Breast epithelium (tissue), 4 donors: ENCODE measurements at regions not wholly inside any gene's neighbourhood (a gene's known extent, or its start where the extent isn't known, plus 50 kb on each side); places are given as distances from the start of the nearest gene placed in this dataset.

Experiments
- DNase-seq, 2 donors: peaks; one replicate each; pipeline ENCODE4 v3.0.0-alpha.2; 2019; ENCODE audit warnings: low spot score in 2 of 2
- H3K27ac ChIP-seq, 2 donors: fragments of 200-600 bp; sonication (generic) in 1 of 2; one replicate each; pipeline ENCODE4 v1.5.1; 2016 to 2019; ENCODE audit warnings: mild to moderate bottlenecking in 1 of 2
- H3K27me3 ChIP-seq, 2 donors: fragments of 200-600 bp; sonication (generic) in 1 of 2; one replicate each; pipeline versions ENCODE4 v1.5.1 to v1.6.0; 2017 to 2019; ENCODE audit warnings: control low read depth in 1 of 2, mild to moderate bottlenecking in 1 of 2
- H3K36me3 ChIP-seq: fragments of 200-600 bp; one replicate; pipeline ENCODE4 v1.5.1; 2019
- H3K4me1 ChIP-seq, 2 donors: fragments of 200-600 bp; sonication (generic); one replicate each; pipeline ENCODE4 v1.5.1; 2016 to 2019; ENCODE audit warnings: control low read depth in 1 of 2
- H3K4me3 ChIP-seq, 3 donors: fragments of 200-600 bp; sonication (generic); 1 replicate in 2 of 3; 2 replicates in 1 of 3; pipeline ENCODE4 v1.5.1; 2016 to 2019; ENCODE audit warnings: mild to moderate bottlenecking in 3 of 3, moderate library complexity in 2 of 3
- H3K9me3 ChIP-seq, 2 donors: fragments of 200-600 bp; sonication (generic) in 1 of 2; one replicate each; pipeline ENCODE4 v1.5.1; 2016 to 2019; ENCODE audit warnings: control low read depth in 1 of 2
- CTCF ChIP-seq, 3 donors: fragments of 450-650 bp; IDR thresholded peaks; one replicate each; pipeline ENCODE4 v1.5.1; 2016 to 2017; ENCODE audit warnings: antibody characterized with exemption in 3 of 3, mild to moderate bottlenecking in 3 of 3, moderate library complexity in 3 of 3
- POLR2A ChIP-seq: fragments of 450-650 bp; IDR thresholded peaks from one replicate; pipeline ENCODE4 v1.6.1; 2016; ENCODE audit warnings: antibody characterized with exemption, mild to moderate bottlenecking, moderate library complexity
- POLR2AphosphoS5 ChIP-seq, 3 donors: sonication (generic); formaldehyde crosslinking; IDR thresholded peaks; one replicate each; pipeline ENCODE4 v1.6.1; 2017; ENCODE audit warnings: antibody characterized with exemption in 3 of 3
- intact Hi-C: fragments of 100-400 bp; cut with DNase I; formaldehyde crosslinking; loops from one replicate; pipeline ENCODE4 v1.15.1; 2023; ENCODE audit warnings: low total_unique reads

- Histone ChIP-seq H3K4me1 (no peaks in the 10 kb centered on the region), H3K27me3 (no peaks in the 10 kb centered on the region), H3K27ac (no peak overlapping the region), H3K4me3 (no peak overlapping the region), H3K36me3 (no peaks in the 10 kb centered on the region), H3K9me3 (peaks cover 3 to 4% of the 10 kb centered on the region in 2 donors)
- DNase-seq: no peak
- intact Hi-C loops: no loop called here
- no peak for TF ChIP-seq CTCF (IDR thresholded peaks at IDR 0.05)
- TF ChIP-seq POLR2A: no peak
- no peak for TF ChIP-seq POLR2AphosphoS5 (IDR thresholded peaks at IDR 0.05)
Measured at GRCh38 chr18:28468901-28469300, 292.0 kb upstream of the CDH2 start.

- DNase-seq: no peak
- Histone ChIP-seq H3K27ac (no peak overlapping the region), H3K9me3 (no peaks in the 10 kb centered on the region), H3K27me3 (no peaks in the 10 kb centered on the region), H3K4me1 (no peaks in the 10 kb centered on the region), H3K36me3 (no peaks in the 10 kb centered on the region), H3K4me3 (no peak overlapping the region)
- intact Hi-C loops: no loop called here
- TF ChIP-seq POLR2AphosphoS5 (IDR thresholded peaks at IDR 0.05) (no peak), POLR2A (no peak), CTCF (IDR thresholded peaks at IDR 0.05) (no peak)
Measured at GRCh38 chr18:28466204-28466603, 289.3 kb upstream of the CDH2 start.

DNA sequence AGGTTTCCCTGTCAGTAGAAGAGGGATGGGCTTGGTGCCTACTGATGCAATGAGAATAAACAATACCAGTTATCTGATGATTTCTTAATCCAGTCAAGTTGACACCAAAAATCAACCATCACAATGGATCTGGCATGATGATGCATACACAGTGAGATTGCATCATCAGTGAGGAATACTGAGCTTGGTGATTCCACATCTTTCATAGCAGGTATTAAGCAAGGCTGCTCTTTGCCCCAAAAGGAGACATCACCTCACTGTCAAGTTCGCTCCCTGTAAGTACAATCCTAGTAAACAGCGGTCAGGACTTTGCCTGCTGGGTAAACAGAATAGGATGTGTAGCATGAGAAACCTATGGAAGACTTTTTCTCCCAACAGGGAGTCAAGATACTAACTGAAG, 282.7 kb upstream of the CDH2 start:
- no peaks in the 10 kb centered on the region for H3K36me3 ChIP-seq
- H3K4me3 ChIP-seq: no peak overlapping the region
- no peak overlapping the region for H3K27ac ChIP-seq
- H3K9me3 ChIP-seq: no peaks in the 10 kb centered on the region
- H3K27me3 ChIP-seq: no peaks in the 10 kb centered on the region
- intact Hi-C loops: no loop called here
- H3K4me1 ChIP-seq: no peaks in the 10 kb centered on the region
- no peak for DNase-seq
- TF ChIP-seq POLR2AphosphoS5 (IDR thresholded peaks at IDR 0.05) (no peak), CTCF (IDR thresholded peaks at IDR 0.05) (no peak), POLR2A (no peak)

DNA sequence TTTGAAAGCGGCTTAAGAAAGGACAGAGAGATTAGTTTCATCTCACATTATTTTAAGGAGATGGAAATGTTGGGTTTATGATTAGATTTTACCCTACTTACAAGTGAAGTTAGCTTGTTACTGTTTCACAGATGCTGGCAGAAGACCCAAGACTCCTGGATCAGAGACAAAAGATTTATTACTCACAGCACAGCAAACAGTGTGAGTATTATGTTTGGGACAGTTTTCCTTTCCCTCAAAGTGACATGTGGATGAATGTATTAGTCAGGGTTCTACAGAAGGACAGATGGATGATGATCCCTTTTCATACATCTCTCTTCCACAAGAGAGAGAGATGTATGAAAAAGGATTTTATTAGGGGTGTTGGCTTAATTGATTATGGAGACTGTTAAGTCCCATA, 281.8 kb upstream of the CDH2 start:
- Histone ChIP-seq H3K4me3 (no peak overlapping the region), H3K27ac (no peak overlapping the region), H3K27me3 (no peaks in the 10 kb centered on the region), H3K9me3 (no peaks in the 10 kb centered on the region), H3K4me1 (no peaks in the 10 kb centered on the region), H3K36me3 (no peaks in the 10 kb centered on the region)
- DNase-seq: no peak
- TF ChIP-seq CTCF (IDR thresholded peaks at IDR 0.05) (no peak), POLR2A (no peak), POLR2AphosphoS5 (IDR thresholded peaks at IDR 0.05) (no peak)
- intact Hi-C loops: no loop called here

- intact Hi-C loops: no loop called here
- Histone ChIP-seq H3K27me3 (no peaks in the 10 kb centered on the region), H3K9me3 (no peaks in the 10 kb centered on the region), H3K4me3 (no peak overlapping the region), H3K36me3 (no peaks in the 10 kb centered on the region), H3K4me1 (no peaks in the 10 kb centered on the region), H3K27ac (no peak overlapping the region)
- DNase-seq: no peak
- TF ChIP-seq CTCF (IDR thresholded peaks at IDR 0.05) (no peak), POLR2A (no peak), POLR2AphosphoS5 (IDR thresholded peaks at IDR 0.05) (no peak)
Measured at GRCh38 chr18:28457784-28458183, 280.9 kb upstream of the CDH2 start.
